IPS-11a (cell line): ENCODE measurements at regions not wholly inside any gene's neighbourhood (a gene's known extent, or its start where the extent isn't known, plus 50 kb on each side); places are given as distances from the start of the nearest gene placed in this dataset.
"Not testable (repeated sequence)": the region's sequence is repeated elsewhere in the genome, so short reads cannot be mapped to it uniquely, and the experiment has no call there.

ENCODE experiments used
- H3K4me3 ChIP-seq: one replicate; pipeline ENCODE4 v1.5.1; 2013; ENCODE audit warnings: low read depth, low read length, control low read depth

GRCh38 chr3:87621667-87622066, 345.3 kb upstream of the POU1F1 start:
- H3K4me3 ChIP-seq: no peak overlapping the region

- no peak overlapping the region for H3K4me3 ChIP-seq
Observed at GRCh38 chr3:87615506-87615905, 339.1 kb upstream of the POU1F1 start.

DNA sequence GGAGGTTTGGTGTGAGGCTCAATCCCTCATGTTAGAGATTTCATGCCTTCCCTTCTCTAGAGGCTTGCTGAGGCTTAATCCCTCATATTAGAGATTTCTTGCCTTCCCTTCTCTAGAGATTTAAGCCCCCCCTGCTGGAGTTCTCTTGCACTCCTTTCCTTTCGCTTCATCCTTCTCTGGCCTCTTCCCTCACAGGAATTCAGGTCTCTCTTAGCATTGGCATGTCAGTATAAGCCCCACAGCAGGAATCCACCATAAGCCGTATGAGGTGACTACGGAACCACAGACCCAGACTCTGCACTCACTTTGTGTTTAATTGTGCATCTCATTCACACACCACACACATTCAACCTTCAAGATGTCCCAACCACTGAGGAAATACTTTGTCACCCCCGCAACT, 338.6 kb upstream of the POU1F1 start:
- H3K4me3 ChIP-seq: no peak overlapping the region

DNA sequence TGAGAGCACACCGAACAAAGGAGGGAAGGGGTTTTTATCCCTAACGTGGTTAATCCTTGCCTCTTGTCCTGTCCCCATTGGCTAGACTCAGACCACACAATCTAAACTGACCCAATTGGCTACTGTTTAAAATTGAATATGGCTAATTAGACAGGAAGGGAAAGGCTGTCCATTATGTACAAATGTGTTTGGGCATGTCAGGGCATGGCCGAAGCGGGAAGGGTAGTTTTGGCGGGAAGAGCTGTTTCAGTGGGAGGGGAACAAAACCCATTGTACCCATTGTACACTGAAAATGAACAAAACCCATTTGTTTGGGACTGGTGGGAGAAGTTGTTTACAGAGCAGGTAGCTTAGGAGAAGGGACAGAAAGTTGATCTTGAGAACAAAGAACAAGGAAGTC, 330.9 kb upstream of the POU1F1 start:
- H3K4me3 ChIP-seq: no peak overlapping the region

- no peak overlapping the region for H3K4me3 ChIP-seq
Observed at GRCh38 chr3:87595798-87596197, 319.4 kb upstream of the POU1F1 start.

GRCh38 chr3:87581240-87581639, 304.9 kb upstream of the POU1F1 start:
- H3K4me3 ChIP-seq: no peak overlapping the region

GRCh38 chr3:87576752-87577151, 300.4 kb upstream of the POU1F1 start:
- no peak overlapping the region for H3K4me3 ChIP-seq

GRCh38 chr3:87575550-87575949, 299.2 kb upstream of the POU1F1 start:
- no peak overlapping the region for H3K4me3 ChIP-seq

- no peak overlapping the region for H3K4me3 ChIP-seq
Observed at GRCh38 chr3:87568331-87568730, 291.9 kb upstream of the POU1F1 start.

DNA sequence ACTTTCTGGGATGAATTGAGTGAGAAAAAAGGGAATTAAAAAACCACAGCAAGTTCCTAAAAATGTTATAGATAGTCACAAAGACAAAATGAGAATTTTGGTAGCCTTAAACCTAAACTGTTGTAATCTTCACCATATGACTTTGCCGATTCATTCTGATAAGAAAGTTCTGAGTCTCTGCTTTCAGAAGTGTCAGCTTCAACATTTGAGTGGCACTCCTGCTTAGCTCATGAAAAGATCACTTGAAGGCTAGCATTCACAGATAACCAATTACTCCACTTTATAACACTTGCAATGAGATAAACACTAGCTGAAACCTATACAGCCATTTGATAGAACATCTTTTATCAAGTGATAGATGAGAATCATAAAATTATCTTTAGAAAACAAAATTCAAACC, 288.1 kb upstream of the POU1F1 start:
- H3K4me3 ChIP-seq: no peak overlapping the region

DNA sequence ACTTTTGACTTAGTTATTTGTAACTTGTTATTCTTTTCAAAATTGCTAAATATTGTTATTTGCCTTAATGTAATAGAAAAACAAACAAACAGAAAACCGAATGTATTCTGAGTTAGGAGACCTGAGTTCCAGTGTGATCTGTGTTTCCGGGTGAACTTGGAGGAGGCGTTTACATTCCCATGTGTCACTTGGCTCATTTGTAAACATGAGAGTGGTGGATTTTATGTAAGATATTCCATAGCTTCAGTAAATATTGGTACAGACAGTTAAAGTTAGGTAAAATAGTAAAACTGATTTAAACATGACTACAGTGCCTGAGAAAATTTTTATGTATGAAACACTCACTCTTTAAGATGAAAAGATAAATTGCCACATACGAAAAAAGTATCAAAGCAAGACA, 287.3 kb upstream of the POU1F1 start:
- no peak overlapping the region for H3K4me3 ChIP-seq

DNA sequence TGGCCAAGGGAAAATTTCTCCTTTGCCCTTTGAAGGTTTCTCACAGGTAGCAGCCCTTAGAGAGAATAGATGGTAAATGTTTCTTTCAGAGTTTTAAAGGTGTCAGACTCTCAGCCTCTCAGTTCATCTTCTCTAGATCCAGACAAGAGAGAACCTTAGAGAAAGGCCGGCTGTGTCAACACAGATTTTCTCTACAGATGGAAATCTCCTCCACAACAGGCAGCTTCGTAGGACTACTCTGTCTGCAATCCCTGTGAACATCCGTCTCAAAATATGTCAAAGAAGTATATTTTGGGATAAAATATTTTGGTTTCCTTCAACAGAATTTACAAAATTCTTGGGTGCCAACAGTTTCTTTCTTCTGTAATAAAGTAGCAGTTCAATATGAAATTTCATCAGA, 282.1 kb upstream of the POU1F1 start:
- no peak overlapping the region for H3K4me3 ChIP-seq

- no peak overlapping the region for H3K4me3 ChIP-seq
Observed at GRCh38 chr3:87555290-87555689, 278.9 kb upstream of the POU1F1 start.

DNA sequence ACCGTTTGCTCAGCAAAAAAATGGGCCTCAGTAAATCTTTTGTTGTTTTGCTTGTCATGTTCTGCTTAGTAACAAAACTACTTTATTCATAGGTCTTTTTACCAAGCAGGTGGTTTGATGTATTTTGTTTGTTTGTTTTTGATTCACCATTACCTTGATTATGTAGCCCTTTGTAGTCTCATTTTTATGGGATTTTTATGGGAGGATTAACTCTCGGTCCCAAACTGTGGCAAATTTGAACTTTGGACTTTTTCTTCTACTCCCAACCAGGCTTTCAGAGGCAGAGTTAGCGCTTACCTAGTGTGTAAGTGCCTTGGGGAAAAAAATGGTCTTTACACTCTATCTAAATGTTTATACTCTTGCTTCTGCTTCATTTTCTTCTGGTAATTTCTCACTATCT, 276.7 kb upstream of the POU1F1 start:
- H3K4me3 ChIP-seq: no peak overlapping the region

DNA sequence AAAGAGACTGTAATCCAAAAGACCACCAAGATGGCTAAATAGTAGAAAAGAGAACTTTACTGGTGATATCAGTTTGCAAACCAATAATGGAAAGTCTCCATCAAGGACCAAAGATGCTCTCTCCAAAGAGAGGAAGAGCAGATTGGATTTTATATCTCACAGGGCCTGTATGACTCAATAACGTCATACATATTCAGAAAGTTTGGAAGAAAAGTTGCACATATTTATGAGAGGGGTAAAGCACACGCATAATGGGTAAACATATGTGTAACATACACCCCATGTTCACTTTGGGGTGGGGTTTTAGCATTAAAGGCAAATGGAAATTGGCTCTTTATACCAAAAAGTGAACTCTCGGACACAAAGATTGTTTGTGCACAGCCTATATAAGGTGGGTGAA, 274.5 kb upstream of the POU1F1 start:
- H3K4me3 ChIP-seq: no peak overlapping the region

DNA sequence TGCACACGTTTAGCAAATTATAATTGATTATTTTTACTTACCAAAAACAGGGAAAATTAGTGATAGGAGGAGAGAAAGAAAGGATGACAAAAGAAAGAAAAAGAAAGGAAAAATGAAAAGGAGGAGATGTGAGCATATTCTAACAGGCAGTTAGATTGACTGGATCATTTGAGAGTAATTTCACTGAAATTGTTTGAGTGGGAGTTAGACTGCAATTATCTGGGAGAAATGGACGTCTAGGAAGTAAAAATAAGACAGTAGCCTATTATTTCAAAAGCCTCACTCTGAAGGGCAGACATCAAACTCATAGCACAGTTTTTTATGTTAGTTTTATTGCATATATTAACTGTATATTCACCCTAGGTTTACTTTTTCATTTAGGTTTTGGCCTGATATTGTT, 272.8 kb upstream of the POU1F1 start:
- H3K4me3 ChIP-seq: no peak overlapping the region

DNA sequence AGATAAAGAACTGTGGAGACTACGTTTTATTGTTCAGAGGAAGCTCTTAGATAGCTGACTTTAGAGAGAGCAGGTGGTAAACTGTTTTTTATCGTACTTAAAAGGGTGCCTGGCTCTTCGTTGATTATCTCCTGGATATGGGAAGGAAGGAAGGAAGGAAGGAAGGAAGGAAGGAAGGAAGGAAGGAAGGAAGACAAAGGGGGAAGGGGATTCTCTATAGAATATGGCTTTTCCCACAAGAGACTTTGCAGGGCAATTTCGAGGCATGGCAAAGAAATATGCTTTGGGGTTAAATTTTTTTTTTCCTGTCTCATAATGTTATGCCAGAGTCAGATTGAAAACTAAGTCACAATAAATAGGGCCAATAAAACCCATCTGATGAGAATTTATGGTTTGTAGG, 271.9 kb upstream of the POU1F1 start:
- no peak overlapping the region for H3K4me3 ChIP-seq

GRCh38 chr3:87546216-87546615, 269.8 kb upstream of the POU1F1 start:
- H3K4me3 ChIP-seq: no peak overlapping the region

DNA sequence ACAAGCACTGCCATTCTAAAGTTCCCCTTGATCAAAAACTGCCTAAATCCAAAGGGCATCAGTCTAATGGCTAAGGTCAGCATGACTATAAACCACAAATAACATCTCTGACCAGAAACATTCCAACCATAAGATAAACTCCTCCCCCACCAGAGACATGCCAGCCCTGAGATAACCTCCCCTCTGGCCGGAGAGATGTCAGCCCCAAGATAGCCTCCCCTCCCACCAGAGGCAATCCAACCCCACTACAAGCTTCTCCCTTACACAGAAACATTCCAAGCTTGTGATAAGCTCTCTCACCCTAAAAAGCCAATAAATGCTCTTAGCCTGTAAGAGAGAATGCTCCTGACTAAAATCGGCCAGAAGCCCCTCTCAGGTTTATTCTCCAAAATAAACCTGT, 267.0 kb upstream of the POU1F1 start:
- not testable (repeated sequence) for H3K4me3 ChIP-seq

DNA sequence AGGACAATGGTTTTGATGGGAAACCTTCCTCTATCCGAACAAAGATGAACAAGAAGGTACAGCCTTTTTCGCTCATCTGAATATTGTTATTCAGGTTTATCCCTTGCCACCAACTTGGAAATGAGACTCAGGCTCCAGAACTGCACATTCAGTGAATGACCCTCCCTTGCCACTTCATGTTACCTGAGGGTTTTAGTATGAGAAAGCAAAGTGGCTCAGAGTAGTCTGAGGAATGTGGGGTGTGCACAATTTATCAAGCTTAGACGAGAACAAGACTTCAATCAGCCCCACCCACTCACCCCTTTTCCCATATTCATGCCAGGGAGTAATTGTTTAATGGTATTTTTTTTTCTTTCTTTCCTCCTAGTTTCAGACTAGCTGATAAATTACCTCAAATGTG, 265.3 kb upstream of the POU1F1 start:
- no peak overlapping the region for H3K4me3 ChIP-seq

DNA sequence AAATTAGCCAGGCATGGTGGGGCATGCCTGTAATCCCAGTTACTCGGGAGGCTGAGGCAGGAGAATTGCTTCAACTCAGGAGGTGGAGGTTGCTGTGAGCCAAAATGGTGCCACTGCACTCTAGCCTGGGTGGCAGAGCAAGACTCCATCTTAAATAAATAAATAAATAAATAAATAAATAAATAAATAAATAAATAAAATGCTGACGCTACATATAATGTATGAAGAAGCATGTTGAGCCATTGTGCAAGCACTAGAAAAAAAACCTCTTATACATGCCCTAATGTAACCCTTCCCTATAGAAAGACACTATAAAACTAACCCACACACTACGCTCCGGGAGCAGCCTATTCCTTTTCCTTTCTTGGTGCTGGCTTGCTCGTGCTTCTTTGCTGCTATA, 262.3 kb upstream of the POU1F1 start:
- H3K4me3 ChIP-seq: not testable (repeated sequence)

DNA sequence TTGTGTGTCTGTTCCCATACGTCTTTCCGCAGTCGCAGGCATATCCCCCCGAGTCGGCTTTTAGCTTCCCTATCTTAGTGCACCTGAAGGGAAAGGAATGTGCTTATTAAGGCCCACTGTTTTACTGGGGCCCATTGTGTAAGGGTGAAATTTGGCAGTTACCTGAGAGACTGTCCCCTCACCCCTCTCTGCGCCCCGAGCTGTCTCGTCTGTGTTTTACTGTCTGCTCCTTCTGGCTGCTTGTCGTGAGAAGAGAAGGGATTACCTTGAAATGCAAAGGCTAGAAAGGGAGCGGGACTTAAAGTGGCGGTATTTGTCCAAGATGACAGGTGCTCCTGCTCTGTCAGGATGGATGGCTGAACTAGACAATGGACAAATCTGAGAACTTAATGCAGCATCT, 233.0 kb upstream of the POU1F1 start:
- no peak overlapping the region for H3K4me3 ChIP-seq

- no peak overlapping the region for H3K4me3 ChIP-seq
Observed at GRCh38 chr3:87508921-87509320, 232.5 kb upstream of the POU1F1 start.

- H3K4me3 ChIP-seq: no peak overlapping the region
Observed at GRCh38 chr3:87507753-87508152, 231.4 kb upstream of the POU1F1 start.
